H1 (cell line): ENCODE measurements at regions not wholly inside any gene's neighbourhood (a gene's known extent, or its start where the extent isn't known, plus 50 kb on each side); places are given as distances from the start of the nearest gene placed in this dataset.
A peak's percentile ranks its signal among the peaks of the same experiment; 100 is the strongest.

Source experiments
- CTCF ChIA-PET: fragments of 300-600 bp; sonication (Branson Sonifier 250); formaldehyde crosslinking; loops from one replicate; lab custom pipeline; 2021; ENCODE audit not compliant: partially characterized antibody; lab: Charles Lee
- POLR2A ChIA-PET: fragments of 300-600 bp; sonication (Branson Sonifier 250); formaldehyde crosslinking; loops from one replicate; lab custom pipeline; 2021; ENCODE audit warnings: inconsistent platforms; ENCODE audit not compliant: partially characterized antibody; lab: Charles Lee
- DNase-seq, 2 experiments: peaks; one replicate each; pipeline versions ENCODE4 v3.0.0 to v3.0.0-alpha.2; 2010 to 2022; ENCODE audit warnings: low spot score in 2 of 2, low read depth in 1 of 2, mixed read lengths in 1 of 2
- FAIRE-seq: peaks from 2 replicates; lab custom pipeline; 2011; peaks lifted over from hg19 to GRCh38; lab: Jason Lieb, UNC
- H2AFZ ChIP-seq: 2 replicates; pipeline ENCODE4 v1.8.1; 2012; ENCODE audit warnings: low read length, inconsistent platforms
- H2AK5ac ChIP-seq: 2 replicates; pipeline ENCODE4 v1.6.1; 2013; ENCODE audit warnings: low read depth, low read length
- H2BK120ac ChIP-seq: replicated peaks from 2 replicates; pipeline ENCODE3; 2013; ENCODE audit warnings: low read depth, low read length, inconsistent platforms
- H2BK12ac ChIP-seq: 2 replicates; pipeline ENCODE4 v1.6.1; 2013; ENCODE audit warnings: low read depth, low read length
- H2BK15ac ChIP-seq: 2 replicates; pipeline ENCODE4 v1.6.1; 2013; ENCODE audit warnings: low read length
- H2BK20ac ChIP-seq: 2 replicates; pipeline ENCODE4 v1.6.1; 2013; ENCODE audit warnings: low read length
- H2BK5ac ChIP-seq: 2 replicates; pipeline ENCODE4 v1.6.1; 2013; ENCODE audit warnings: low read depth, low read length
- H3K14ac ChIP-seq: 2 replicates; pipeline ENCODE4 v1.6.1; 2013; ENCODE audit warnings: inconsistent platforms; ENCODE audit not compliant: insufficient read length
- H3K18ac ChIP-seq: 2 replicates; pipeline ENCODE4 v1.6.1; 2013; ENCODE audit warnings: low read length; ENCODE audit errors: extremely low read depth
- H3K23ac ChIP-seq: 2 replicates; pipeline ENCODE4 v1.6.1; 2013; ENCODE audit warnings: inconsistent platforms; ENCODE audit not compliant: insufficient read length
- H3K23me2 ChIP-seq: 2 replicates; pipeline ENCODE4 v1.6.1; 2013; ENCODE audit warnings: low read depth, low read length
- H3K27ac ChIP-seq: 2 replicates; pipeline ENCODE4 v1.6.1; 2011; ENCODE audit warnings: low read depth, low read length, inconsistent platforms
- H3K27me3 ChIP-seq, 4 experiments: replicated peaks in 1 of 4; 1 replicate in 1 of 4; 2 replicates in 3 of 4; pipeline versions ENCODE4 v1.6.1 to v1.8.1; 2011 to 2013; ENCODE audit warnings: low read length in 3 of 4, mild to moderate bottlenecking in 3 of 4, inconsistent platforms in 2 of 4, mixed read lengths in 2 of 4, moderate library complexity in 1 of 4; ENCODE audit not compliant: control insufficient read depth in 3 of 4, insufficient read depth in 3 of 4; ENCODE audit errors: extremely low read depth in 1 of 4
- H3K36me3 ChIP-seq, 4 experiments: 2 replicates each; pipeline versions ENCODE4 v1.6.1 to v1.8.1; 2011 to 2013; ENCODE audit warnings: mild to moderate bottlenecking in 4 of 4, low read length in 3 of 4, moderate library complexity in 2 of 4, control low read depth in 1 of 4, inconsistent platforms in 1 of 4; ENCODE audit not compliant: insufficient read depth in 4 of 4, control insufficient read depth in 2 of 4
- H3K4ac ChIP-seq: replicated peaks from 2 replicates; pipeline ENCODE3; 2013; ENCODE audit warnings: low read length, low read depth, mixed read lengths, inconsistent platforms; ENCODE audit not compliant: insufficient read length
- H3K4me1 ChIP-seq, 4 experiments: replicated peaks in 1 of 4; 1 replicate in 1 of 4; 2 replicates in 3 of 4; pipeline versions ENCODE4 v1.6.1 to v1.8.1; 2011 to 2013; ENCODE audit warnings: low read length in 3 of 4, inconsistent platforms in 2 of 4, mixed read lengths in 1 of 4; ENCODE audit not compliant: insufficient read depth in 4 of 4, control insufficient read depth in 3 of 4
- H3K4me2 ChIP-seq, 2 experiments: 2 replicates each; pipeline versions ENCODE4 v1.6.1 to v1.8.1; 2011 to 2013; ENCODE audit warnings: low read depth in 2 of 2, low read length in 2 of 2, control low read depth in 1 of 2, inconsistent platforms in 1 of 2, mild to moderate bottlenecking in 1 of 2; ENCODE audit not compliant: insufficient read depth in 1 of 2
- H3K4me3 ChIP-seq, 4 experiments: fragments of 200-600, 300-600 bp in 1 of 4; sonication (generic), shearing (Covaris generic), sonication (Bioruptor Twin) in 1 of 4; 2 replicates each; pipeline versions ENCODE4 v1.5.1 to v1.8.1; 2011 to 2016; ENCODE audit warnings: low read length in 4 of 4, low read depth in 3 of 4, control low read depth in 2 of 4, inconsistent platforms in 2 of 4, mild to moderate bottlenecking in 2 of 4, mixed read lengths in 1 of 4, moderate library complexity in 1 of 4; ENCODE audit not compliant: insufficient read depth in 2 of 4; ENCODE audit errors: extremely low read depth in 1 of 4
- H3K56ac ChIP-seq: replicated peaks from 2 replicates; pipeline ENCODE3; 2013; ENCODE audit warnings: low read depth, mild to moderate bottlenecking, mixed read lengths, low read length, inconsistent platforms; ENCODE audit not compliant: insufficient read length
- H3K79me1 ChIP-seq: 2 replicates; pipeline ENCODE4 v1.6.1; 2013; ENCODE audit warnings: low read depth, low read length, control low read depth
- H3K79me2 ChIP-seq, 2 experiments: 2 replicates each; pipeline versions ENCODE4 v1.6.1 to v1.8.1; 2012 to 2013; ENCODE audit warnings: low read length in 2 of 2, mild to moderate bottlenecking in 2 of 2, inconsistent platforms in 1 of 2; ENCODE audit not compliant: insufficient read depth in 2 of 2, control insufficient read depth in 1 of 2
- H3K9ac ChIP-seq, 4 experiments: replicated peaks in 1 of 4; 1 replicate in 1 of 4; 2 replicates in 3 of 4; pipeline versions ENCODE4 v1.6.1 to v1.8.1; 2011 to 2013; ENCODE audit warnings: low read depth in 3 of 4, low read length in 3 of 4, control low read depth in 2 of 4, mild to moderate bottlenecking in 2 of 4, moderate library complexity in 2 of 4, inconsistent platforms in 1 of 4; ENCODE audit errors: extremely low read depth in 1 of 4
- H3K9me3 ChIP-seq, 2 experiments: 2 replicates each; pipeline versions ENCODE4 v1.6.1 to v1.8.1; 2012 to 2013; ENCODE audit warnings: mild to moderate bottlenecking in 2 of 2, moderate library complexity in 2 of 2, control low read depth in 1 of 2, inconsistent platforms in 1 of 2, low read depth in 1 of 2, low read length in 1 of 2, mixed read lengths in 1 of 2; ENCODE audit not compliant: insufficient read depth in 2 of 2
- H4K20me1 ChIP-seq, 2 experiments: replicated peaks in 1 of 2; 2 replicates each; pipeline versions ENCODE3 to v1.8.1; 2011 to 2013; ENCODE audit warnings: inconsistent platforms in 2 of 2, low read length in 2 of 2, mild to moderate bottlenecking in 1 of 2; ENCODE audit not compliant: insufficient read depth in 2 of 2, control insufficient read depth in 1 of 2
- H4K5ac ChIP-seq: 2 replicates; pipeline ENCODE4 v1.6.1; 2013; ENCODE audit warnings: low read length, low read depth, mixed read lengths, inconsistent platforms; ENCODE audit not compliant: insufficient read length
- H4K8ac ChIP-seq: 2 replicates; pipeline ENCODE4 v1.8.0; 2013; ENCODE audit warnings: mild to moderate bottlenecking, moderate library complexity, low read length, inconsistent platforms; ENCODE audit not compliant: insufficient read depth; ENCODE audit errors: extremely low read depth
- H4K91ac ChIP-seq: replicated peaks from 2 replicates; pipeline ENCODE3; 2013; ENCODE audit warnings: low read length, mixed read lengths, inconsistent platforms; ENCODE audit not compliant: insufficient read length
- CREB1 ChIP-seq: IDR thresholded peaks from 2 replicates; pipeline ENCODE4 v1.6.1; 2012; ENCODE audit warnings: inconsistent platforms
- CTCF ChIP-seq, 3 experiments: IDR thresholded peaks; 1 replicate in 2 of 3; 2 replicates in 1 of 3; pipeline versions ENCODE4 v1.5.1 to v1.6.1; 2011; ENCODE audit warnings: low read length in 3 of 3, mild to moderate bottlenecking in 3 of 3, inconsistent platforms in 2 of 3, low read depth in 1 of 3, moderate library complexity in 1 of 3; ENCODE audit not compliant: insufficient read depth in 1 of 3; ENCODE audit errors: control extremely low read depth in 1 of 3
- E2F6 ChIP-seq: IDR thresholded peaks from 2 replicates; pipeline ENCODE4 v1.6.1; 2012; ENCODE audit warnings: inconsistent platforms
- GABPA ChIP-seq: IDR thresholded peaks from 2 replicates; pipeline ENCODE4 v1.6.1; 2011; ENCODE audit warnings: mild to moderate bottlenecking, low read length, moderate library complexity, borderline replicate concordance; ENCODE audit not compliant: insufficient read depth
- HDAC2 ChIP-seq, 2 experiments: fragments of 300-600 bp in 1 of 2; sonication (generic) in 1 of 2; IDR thresholded peaks; 2 replicates each; pipeline ENCODE4 v1.6.1; 2011 to 2012; ENCODE audit warnings: low read depth in 2 of 2, low read length in 2 of 2, mild to moderate bottlenecking in 2 of 2, moderate library complexity in 2 of 2, borderline replicate concordance in 1 of 2, inconsistent platforms in 1 of 2
- MAX ChIP-seq: IDR thresholded peaks from 2 replicates; pipeline ENCODE4 v1.6.1; 2012; ENCODE audit warnings: inconsistent platforms
- NANOG ChIP-seq: IDR thresholded peaks from 2 replicates; pipeline ENCODE4 v1.6.1; 2011; ENCODE audit warnings: low read length, low read depth, mild to moderate bottlenecking, inconsistent platforms; ENCODE audit not compliant: insufficient read depth, poor library complexity, severe bottlenecking
- POLR2AphosphoS5 ChIP-seq: IDR thresholded peaks from 2 replicates; pipeline ENCODE4 v1.6.1; 2011; ENCODE audit warnings: low read depth, low read length
- SIX5 ChIP-seq: IDR thresholded peaks from 2 replicates; pipeline ENCODE4 v1.6.1; 2011; ENCODE audit warnings: mild to moderate bottlenecking, low read depth, low read length
- SP2 ChIP-seq: IDR thresholded peaks from 2 replicates; pipeline ENCODE4 v1.6.1; 2012; ENCODE audit warnings: mild to moderate bottlenecking, low read length, inconsistent platforms
- SP4 ChIP-seq: IDR thresholded peaks from 2 replicates; pipeline ENCODE4 v1.6.1; 2012; ENCODE audit warnings: low read length, inconsistent platforms
- WGBS, 2 experiments: shearing (Covaris generic) in 1 of 2; methylation state at CpG; one replicate each; pipeline versions ENCODE4 v1.1.6 to v1.1.7; 2013 to 2015; ENCODE audit warnings: low lambda C conversion rate in 2 of 2, mixed read lengths in 2 of 2, inconsistent platforms in 1 of 2, low coverage in 1 of 2, missing lambda C conversion rate in 1 of 2; ENCODE audit not compliant: insufficient replicate concordance in 2 of 2, insufficient coverage in 1 of 2, insufficient read length in 1 of 2; ENCODE audit errors: extremely low coverage in 1 of 2, missing lambda C conversion rate in 1 of 2; 5-methylcytosine and 5-hydroxymethylcytosine counted together

- H3K56ac ChIP-seq, result no peak overlapping the region
- no peaks in the 10 kb centered on the region for H3K79me1 ChIP-seq
- H3K27ac ChIP-seq, result no peak overlapping the region
- H3K14ac ChIP-seq, result no peak overlapping the region
- no peaks in the 10 kb centered on the region for H3K4me1 ChIP-seq
- 88% methylated on average over 3 of the region's 3 CpGs; no CpG with 5 or more reads in 1 of the 2 experiments for WGBS, 2 experiments
- H3K4me2 ChIP-seq, result no peak overlapping the region
- H3K23ac ChIP-seq, result no peak overlapping the region
- H2AFZ ChIP-seq, result no peak overlapping the region
- H4K8ac ChIP-seq, result no peak overlapping the region
- no peak overlapping the region for H2BK15ac ChIP-seq
- H3K36me3 ChIP-seq, result no peaks in the 10 kb centered on the region
- H2BK120ac ChIP-seq, result no peak overlapping the region
- peaks cover 0 to 1% of the 10 kb centered on the region in 2 experiments for H4K20me1 ChIP-seq
- no peak overlapping the region for H3K18ac ChIP-seq
- H2BK20ac ChIP-seq, result no peak overlapping the region
- no peak overlapping the region for H2BK12ac ChIP-seq
- H3K4ac ChIP-seq, result no peak overlapping the region
- no peak overlapping the region for H3K4me3 ChIP-seq
- POLR2A ChIA-PET, result interaction anchor here (0.8 kb wide), 1 partner anchor 14 kb away, joined by 3 read pairs; no protein-coding TSS in a partner anchor
- H3K79me2 ChIP-seq, result no peaks in the 10 kb centered on the region
- no peak overlapping the region for H4K5ac ChIP-seq
- no peaks in the 10 kb centered on the region; the same call in 1 of the 2 replicates for H3K23me2 ChIP-seq
- H2AK5ac ChIP-seq, result no peak overlapping the region
- FAIRE-seq (no peak), DNase-seq (no peak)
- H2BK5ac ChIP-seq, result no peak overlapping the region
- no peak overlapping the region for H4K91ac ChIP-seq
- H3K27me3 ChIP-seq, result no peaks in the 10 kb centered on the region
- CTCF ChIA-PET, result interaction anchor here (0.6 to 1.2 kb wide), 2 partner anchors 9 to 227 kb away, joined by 3 to 4 read pairs; no protein-coding TSS in a partner anchor
- H3K9ac ChIP-seq, result peak overlapping the region in 1 of 4 experiments; percentile 34; a peak in 1 of 7 replicates
- no peaks in the 10 kb centered on the region for H3K9me3 ChIP-seq
- no peak for TF ChIP-seq GABPA
- TF ChIP-seq POLR2AphosphoS5, result no peak
- TF ChIP-seq NANOG, result no peak
- TF ChIP-seq E2F6, result no peak
- no peak for TF ChIP-seq SP2
- no peak for TF ChIP-seq CTCF (IDR thresholded peaks at IDR 0.05; ENCODE audit: control extremely low read depth in 1 of 3, insufficient read depth in 1 of 3, low read depth in 1 of 3, low read length in 3 of 3)
- no peak for TF ChIP-seq MAX
- no peak for TF ChIP-seq SIX5
- no peak for TF ChIP-seq SP4
- no peak for TF ChIP-seq CREB1
- TF ChIP-seq HDAC2 (IDR thresholded peaks at IDR 0.05; ENCODE audit: borderline replicate concordance in 1 of 2, low read depth in 2 of 2, low read length in 2 of 2), result no peak
These were observed 218.4 kb upstream of the GOLIM4 start for GRCh38 chr3:168314166-168314565.
